GM18858 (cell line): ENCODE measurements at regions not wholly inside any gene's neighbourhood (a gene's known extent, or its start where the extent isn't known, plus 50 kb on each side); places are given as distances from the start of the nearest gene placed in this dataset.
"Not testable (repeated sequence)": the region's sequence is repeated elsewhere in the genome, so short reads cannot be mapped to it uniquely, and the experiment has no call there.

Experiments used
- ATAC-seq: cut with Tn5 transposase; IDR thresholded peaks from one replicate; pipeline ENCODE4 v1.9.1; 2021; ENCODE audit not compliant: unreplicated experiment

- ATAC-seq = no peak
Measured at GRCh38 chr1:68653882-68654281, 157.0 kb upstream of the DEPDC1 start.

- no peak for ATAC-seq
Measured at GRCh38 chr1:68673771-68674170, 176.9 kb upstream of the DEPDC1 start.

GRCh38 chr1:68675336-68675735, 178.5 kb upstream of the DEPDC1 start:
- ATAC-seq = no peak

- no peak for ATAC-seq
Measured at GRCh38 chr1:68677684-68678351, 180.9 kb upstream of the DEPDC1 start.

GRCh38 chr1:68696221-68696620, 199.3 kb upstream of the DEPDC1 start:
- ATAC-seq = no peak

- no peak for ATAC-seq
Measured at GRCh38 chr1:68703921-68704354, 207.1 kb upstream of the DEPDC1 start.

- no peak for ATAC-seq
Measured at GRCh38 chr1:68704800-68705443, 208.0 kb upstream of the DEPDC1 start.

- no peak for ATAC-seq
Measured at GRCh38 chr1:68705466-68705865, 208.6 kb upstream of the DEPDC1 start.

- ATAC-seq = no peak
Measured at GRCh38 chr1:68706639-68707317, 209.9 kb upstream of the DEPDC1 start.

GRCh38 chr1:68717330-68717729, 220.4 kb upstream of the DEPDC1 start:
- ATAC-seq = no peak

- no peak for ATAC-seq
Measured at GRCh38 chr1:68720476-68720875, 223.6 kb upstream of the DEPDC1 start.

- no peak for ATAC-seq
Measured at GRCh38 chr1:68723791-68724190, 226.9 kb upstream of the DEPDC1 start.

GRCh38 chr1:68725001-68725752, 228.3 kb upstream of the DEPDC1 start:
- no peak for ATAC-seq

- ATAC-seq = not testable (repeated sequence)
Measured at GRCh38 chr1:68739486-68739885, 242.6 kb upstream of the DEPDC1 start.

- ATAC-seq = no peak
Measured at GRCh38 chr1:68745011-68745410, 248.1 kb upstream of the DEPDC1 start.

- ATAC-seq = no peak
Measured at GRCh38 chr1:68745451-68745850, 248.6 kb upstream of the DEPDC1 start.

- ATAC-seq = no peak
Measured at GRCh38 chr1:68746378-68746777, 249.5 kb upstream of the DEPDC1 start.

GRCh38 chr1:68751723-68752122, 254.8 kb upstream of the DEPDC1 start:
- ATAC-seq = no peak

GRCh38 chr1:68758666-68759209, 261.9 kb upstream of the DEPDC1 start:
- ATAC-seq = no peak

- ATAC-seq = no peak
Measured at GRCh38 chr1:68767941-68768340, 271.1 kb upstream of the DEPDC1 start.

GRCh38 chr1:68770817-68771216, 273.9 kb upstream of the DEPDC1 start:
- ATAC-seq = no peak
